ENCODE measurements at regions not wholly inside any gene's neighbourhood (a gene's known extent, or its start where the extent isn't known, plus 50 kb on each side); places are given as distances from the start of the nearest gene placed in this dataset.

GRCh38 chr5:66329078-66329477 lies 185.0 kb downstream of the SREK1 start:
- Histone ChIP-seq H4K20me1 (ENCODE audit: insufficient read depth) (no peaks in the 10 kb centered on the region), H3K36me3 (replicated peaks in 1 of 2; ENCODE audit: control insufficient read depth in 1 of 2, insufficient read depth in 2 of 2, low read length in 1 of 2) (no peaks in the 10 kb centered on the region), H3F3A (replicated peaks; ENCODE audit: insufficient read depth) (no peaks in the 10 kb centered on the region), H3K9me2 (no peaks in the 10 kb centered on the region), H3K4me3 (ENCODE audit: low read depth in 2 of 2, low read length in 1 of 2) (no peak overlapping the region), H2AFZ (ENCODE audit: low read depth) (no peak overlapping the region), H3K27ac (ENCODE audit: low read depth in 2 of 2, low read length in 1 of 2) (no peak overlapping the region), H3K79me2 (ENCODE audit: insufficient read depth) (no peaks in the 10 kb centered on the region), H3K9ac (no peak overlapping the region), H3K9me3 (no peaks in the 10 kb centered on the region), H3K4me1 (ENCODE audit: control insufficient read depth in 1 of 2, insufficient read depth in 2 of 2, low read depth in 1 of 2, low read length in 1 of 2) (peaks cover 0 to 4% of the 10 kb centered on the region in 2 experiments; a peak in 1 of 4 replicates), H3K4me2 (no peak overlapping the region), H3K27me3 (ENCODE audit: insufficient read depth) (no peaks in the 10 kb centered on the region)
- ChIA-PET CTCF (interaction anchor here (1.2 kb wide), 1 partner anchor 428 kb away, joined by 3 read pairs; no protein-coding TSS in a partner anchor), POLR2A (no interaction called here)
- no peak for DNase-seq
- TF ChIP-seq FOXJ3 (CRISPR knock-in tag; IDR thresholded peaks at IDR 0.05): no peak
- no peak for TF ChIP-seq RAD21 (IDR thresholded peaks at IDR 0.05; ENCODE audit: low read length)
- no peak for TF ChIP-seq POLR2AphosphoS5 (IDR thresholded peaks at IDR 0.05; ENCODE audit: low read depth, low read length)
- TF ChIP-seq RFX5 (IDR thresholded peaks at IDR 0.05; ENCODE audit: low read length): no peak
- TF ChIP-seq IRF3 (IDR thresholded peaks at IDR 0.05; ENCODE audit: low read depth, low read length): no peak
- TF ChIP-seq TEAD4 (IDR thresholded peaks at IDR 0.05; ENCODE audit: borderline replicate concordance, insufficient read depth): no peak
- TF ChIP-seq PBX3 (IDR thresholded peaks at IDR 0.05): no peak
- TF ChIP-seq ELF1 (IDR thresholded peaks at IDR 0.05): no peak
- no peak for TF ChIP-seq FOXM1 (IDR thresholded peaks at IDR 0.05; ENCODE audit: low read depth)
- TF ChIP-seq EP300 (IDR thresholded peaks at IDR 0.05; ENCODE audit: borderline replicate concordance in 1 of 2, low read depth in 1 of 2, low read length in 1 of 2): no peak
- 23% methylated on average over 3 of the region's 3 CpGs for WGBS (ENCODE audit: low lambda C conversion rate)

- Histone ChIP-seq H2AFZ (ENCODE audit: low read depth) (no peak overlapping the region), H3K9me2 (no peaks in the 10 kb centered on the region), H3K36me3 (replicated peaks in 1 of 2; ENCODE audit: control insufficient read depth in 1 of 2, insufficient read depth in 2 of 2, low read length in 1 of 2) (no peaks in the 10 kb centered on the region), H3K9ac (no peak overlapping the region), H3K4me1 (ENCODE audit: control insufficient read depth in 1 of 2, insufficient read depth in 2 of 2, low read depth in 1 of 2, low read length in 1 of 2) (no peaks in the 10 kb centered on the region), H4K20me1 (ENCODE audit: insufficient read depth) (no peaks in the 10 kb centered on the region), H3K27me3 (ENCODE audit: insufficient read depth) (no peaks in the 10 kb centered on the region), H3K79me2 (ENCODE audit: insufficient read depth) (no peaks in the 10 kb centered on the region), H3K4me3 (ENCODE audit: low read depth in 2 of 2, low read length in 1 of 2) (no peak overlapping the region), H3F3A (replicated peaks; ENCODE audit: insufficient read depth) (no peaks in the 10 kb centered on the region), H3K27ac (ENCODE audit: low read depth in 2 of 2, low read length in 1 of 2) (no peak overlapping the region), H3K9me3 (no peaks in the 10 kb centered on the region), H3K4me2 (no peak overlapping the region)
- POLR2A ChIA-PET: no interaction called here
- CTCF ChIA-PET: interaction anchor here (1.1 to 1.5 kb wide), 3 partner anchors 20 to 25 kb away, joined by 3 to 6 read pairs (median 3); no protein-coding TSS in a partner anchor
- no peak for DNase-seq
- TF ChIP-seq REST (IDR thresholded peaks at IDR 0.05; ENCODE audit: low read depth, low read length): no peak
- no peak for TF ChIP-seq NFIC (IDR thresholded peaks at IDR 0.05; ENCODE audit: borderline replicate concordance)
- no peak for TF ChIP-seq GABPA (IDR thresholded peaks at IDR 0.05; ENCODE audit: low read depth)
- TF ChIP-seq EP300 (IDR thresholded peaks at IDR 0.05; ENCODE audit: borderline replicate concordance in 1 of 2, low read depth in 1 of 2, low read length in 1 of 2): no peak
- TF ChIP-seq IRF3 (IDR thresholded peaks at IDR 0.05; ENCODE audit: low read depth, low read length): no peak
- no peak for TF ChIP-seq USF2 (IDR thresholded peaks at IDR 0.05; ENCODE audit: borderline replicate concordance, low read depth, low read length)
- no peak for TF ChIP-seq CTCF (IDR thresholded peaks at IDR 0.05)
- WGBS (ENCODE audit: low lambda C conversion rate): 21% methylated on average over 3 of the region's 3 CpGs
Measured at GRCh38 chr5:66333192-66333591, 189.1 kb downstream of the SREK1 start.
